ENCODE measurements at regions not wholly inside any gene's neighbourhood (a gene's known extent, or its start where the extent isn't known, plus 50 kb on each side); places are given as distances from the start of the nearest gene placed in this dataset.

DNA sequence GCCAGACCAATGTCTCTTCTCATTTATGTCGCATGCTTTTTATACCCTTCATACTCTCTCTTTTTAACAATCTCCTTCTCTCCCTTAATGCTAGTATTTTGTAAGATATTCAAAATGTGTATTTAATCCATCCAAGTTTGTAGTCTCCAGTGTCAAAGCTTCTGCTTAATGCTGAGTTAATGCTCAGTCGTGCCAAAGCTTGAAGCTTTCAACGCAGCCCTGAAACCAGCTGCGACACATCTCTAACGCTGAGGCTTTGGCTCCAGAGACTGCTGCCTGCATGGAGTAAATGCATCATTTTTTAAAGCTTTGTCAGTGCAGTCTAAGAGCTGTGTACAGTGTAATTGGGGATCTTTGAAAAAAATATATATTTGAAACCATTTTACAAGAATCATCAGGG is 2108.8 kb upstream of the PIK3C3 start:
- POLR2A ChIA-PET = no interaction called here
- Histone ChIP-seq H3K4me3 (ENCODE audit: low read depth, low read length) (no peak overlapping the region), H3K9me3 (no peaks in the 10 kb centered on the region), H3K27me3 (replicated peaks; ENCODE audit: control insufficient read depth, insufficient read depth, low read length) (no peaks in the 10 kb centered on the region), H3K36me3 (ENCODE audit: control insufficient read depth, insufficient read depth, low read length) (no peaks in the 10 kb centered on the region), H3K4me1 (no peaks in the 10 kb centered on the region)
- no peak overlapping the region for H3K27ac Mint-ChIP-seq (ENCODE audit: unreplicated experiment)
- H3K27me3 Mint-ChIP-seq (ENCODE audit: insufficient read depth, unreplicated experiment) = peaks cover 4% of the 10 kb centered on the region
- H3K9me3 Mint-ChIP-seq (ENCODE audit: unreplicated experiment) = no peaks in the 10 kb centered on the region
- intact Hi-C loops (cut with micrococcal nuclease; ENCODE audit: unreplicated experiment) = loop anchor here (10.0 kb wide), 1 partner anchor 111 kb away; no protein-coding TSS in a partner anchor
- peaks cover 5% of the 10 kb centered on the region for H3K4me1 Mint-ChIP-seq (ENCODE audit: low read depth, unreplicated experiment)
- H3K4me3 Mint-ChIP-seq (ENCODE audit: unreplicated experiment) = no peak overlapping the region
- no TSS peak for BruUV-seq (replicated peaks)
- no peak for DNase-seq
- H3K36me3 Mint-ChIP-seq (ENCODE audit: insufficient read depth, unreplicated experiment) = no peaks in the 10 kb centered on the region
- CTCF ChIA-PET = no interaction called here
- TF ChIP-seq, protein P1, sequence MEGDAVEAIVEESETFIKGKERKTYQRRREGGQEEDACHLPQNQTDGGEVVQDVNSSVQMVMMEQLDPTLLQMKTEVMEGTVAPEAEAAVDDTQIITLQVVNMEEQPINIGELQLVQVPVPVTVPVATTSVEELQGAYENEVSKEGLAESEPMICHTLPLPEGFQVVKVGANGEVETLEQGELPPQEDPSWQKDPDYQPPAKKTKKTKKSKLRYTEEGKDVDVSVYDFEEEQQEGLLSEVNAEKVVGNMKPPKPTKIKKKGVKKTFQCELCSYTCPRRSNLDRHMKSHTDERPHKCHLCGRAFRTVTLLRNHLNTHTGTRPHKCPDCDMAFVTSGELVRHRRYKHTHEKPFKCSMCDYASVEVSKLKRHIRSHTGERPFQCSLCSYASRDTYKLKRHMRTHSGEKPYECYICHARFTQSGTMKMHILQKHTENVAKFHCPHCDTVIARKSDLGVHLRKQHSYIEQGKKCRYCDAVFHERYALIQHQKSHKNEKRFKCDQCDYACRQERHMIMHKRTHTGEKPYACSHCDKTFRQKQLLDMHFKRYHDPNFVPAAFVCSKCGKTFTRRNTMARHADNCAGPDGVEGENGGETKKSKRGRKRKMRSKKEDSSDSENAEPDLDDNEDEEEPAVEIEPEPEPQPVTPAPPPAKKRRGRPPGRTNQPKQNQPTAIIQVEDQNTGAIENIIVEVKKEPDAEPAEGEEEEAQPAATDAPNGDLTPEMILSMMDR (IDR thresholded peaks at IDR 0.05; ENCODE audit: insufficient read depth in 1 of 2, low read depth in 1 of 2, low read length in 1 of 2, severe bottlenecking in 1 of 2, unreplicated experiment in 1 of 2) = no peak

DNA sequence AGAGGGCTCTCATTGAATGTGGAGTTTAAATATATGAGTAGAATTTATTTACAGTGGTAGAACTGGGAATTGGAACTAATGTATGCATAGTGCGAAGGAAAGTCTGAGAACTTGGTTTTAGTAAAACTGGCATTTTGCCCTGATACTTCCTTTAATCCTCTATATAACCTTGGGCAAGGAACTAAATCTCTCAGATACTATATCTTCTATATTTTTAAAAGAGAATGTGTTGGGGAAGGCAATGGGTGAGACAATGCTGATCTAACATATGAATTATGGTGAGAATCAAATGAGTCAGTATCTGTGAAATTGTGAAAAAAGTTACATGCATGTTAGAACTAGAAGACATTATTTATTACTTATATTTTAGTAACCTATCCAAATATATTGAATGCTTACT is 2109.4 kb upstream of the PIK3C3 start:
- H3K4me3 Mint-ChIP-seq (ENCODE audit: unreplicated experiment) = no peak overlapping the region
- no peaks in the 10 kb centered on the region for H3K9me3 Mint-ChIP-seq (ENCODE audit: unreplicated experiment)
- peaks cover 5% of the 10 kb centered on the region for H3K4me1 Mint-ChIP-seq (ENCODE audit: low read depth, unreplicated experiment)
- ChIA-PET POLR2A (no interaction called here), CTCF (no interaction called here)
- H3K4me3 ChIP-seq (ENCODE audit: low read depth, low read length) = no peak overlapping the region
- no TSS peak for BruUV-seq (replicated peaks)
- no peaks in the 10 kb centered on the region for H3K9me3 ChIP-seq
- no peaks in the 10 kb centered on the region for H3K36me3 Mint-ChIP-seq (ENCODE audit: insufficient read depth, unreplicated experiment)
- TF ChIP-seq, protein P1 (IDR thresholded peaks at IDR 0.05; ENCODE audit: insufficient read depth in 1 of 2, low read depth in 1 of 2, low read length in 1 of 2, severe bottlenecking in 1 of 2, unreplicated experiment in 1 of 2) = no peak
- no peaks in the 10 kb centered on the region for H3K36me3 ChIP-seq (ENCODE audit: control insufficient read depth, insufficient read depth, low read length)
- H3K27me3 Mint-ChIP-seq (ENCODE audit: insufficient read depth, unreplicated experiment) = peaks cover 4% of the 10 kb centered on the region
- no peaks in the 10 kb centered on the region for H3K4me1 ChIP-seq
- no peak for DNase-seq
- no peaks in the 10 kb centered on the region for H3K27me3 ChIP-seq (replicated peaks; ENCODE audit: control insufficient read depth, insufficient read depth, low read length)
- no peak overlapping the region for H3K27ac Mint-ChIP-seq (ENCODE audit: unreplicated experiment)
- intact Hi-C loops (cut with micrococcal nuclease; ENCODE audit: unreplicated experiment) = loop anchor here (10.0 kb wide), 1 partner anchor 111 kb away; no protein-coding TSS in a partner anchor

DNA sequence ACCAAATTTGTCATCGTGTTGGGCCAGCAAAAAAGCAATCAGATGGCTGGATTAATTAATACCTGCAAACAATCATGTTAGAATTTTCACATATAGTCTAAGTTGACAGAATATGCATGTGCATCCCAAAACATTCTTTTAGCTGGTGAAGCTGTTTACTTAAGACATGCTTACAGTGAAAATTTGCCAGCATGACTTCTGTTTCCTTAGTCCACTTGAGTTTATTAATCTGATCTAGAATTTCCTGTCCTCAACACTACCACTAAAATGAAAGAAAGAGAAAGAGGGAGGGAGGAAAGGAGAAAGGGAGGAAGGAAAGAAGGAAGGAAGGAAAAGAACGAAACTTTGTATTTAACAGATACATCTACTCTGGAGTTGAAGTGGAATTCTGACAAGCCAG is 2109.9 kb upstream of the PIK3C3 start:
- no peak overlapping the region for H3K4me3 Mint-ChIP-seq (ENCODE audit: unreplicated experiment)
- peaks cover 5% of the 10 kb centered on the region for H3K4me1 Mint-ChIP-seq (ENCODE audit: low read depth, unreplicated experiment)
- Histone ChIP-seq H3K4me3 (ENCODE audit: low read depth, low read length) (no peak overlapping the region), H3K36me3 (ENCODE audit: control insufficient read depth, insufficient read depth, low read length) (no peaks in the 10 kb centered on the region), H3K9me3 (no peaks in the 10 kb centered on the region), H3K4me1 (no peaks in the 10 kb centered on the region), H3K27me3 (replicated peaks; ENCODE audit: control insufficient read depth, insufficient read depth, low read length) (no peaks in the 10 kb centered on the region)
- no peak for DNase-seq
- ChIA-PET POLR2A (no interaction called here), CTCF (no interaction called here)
- TF ChIP-seq, protein P1 (IDR thresholded peaks at IDR 0.05; ENCODE audit: insufficient read depth in 1 of 2, low read depth in 1 of 2, low read length in 1 of 2, severe bottlenecking in 1 of 2, unreplicated experiment in 1 of 2) = no peak
- no peak overlapping the region for H3K27ac Mint-ChIP-seq (ENCODE audit: unreplicated experiment)
- H3K27me3 Mint-ChIP-seq (ENCODE audit: insufficient read depth, unreplicated experiment) = peaks cover 4% of the 10 kb centered on the region
- H3K36me3 Mint-ChIP-seq (ENCODE audit: insufficient read depth, unreplicated experiment) = no peaks in the 10 kb centered on the region
- intact Hi-C loops (cut with micrococcal nuclease; ENCODE audit: unreplicated experiment) = loop anchor here (10.0 kb wide), 1 partner anchor 110 kb away; no protein-coding TSS in a partner anchor
- BruUV-seq (replicated peaks) = no TSS peak
- no peaks in the 10 kb centered on the region for H3K9me3 Mint-ChIP-seq (ENCODE audit: unreplicated experiment)

Measured in Caco-2 (cell line).